NCI-H345 treated with DMSO at 0.1 percent for 48 hours (cell line): ENCODE measurements at regions not wholly inside any gene's neighbourhood (a gene's known extent, or its start where the extent isn't known, plus 50 kb on each side); places are given as distances from the start of the nearest gene placed in this dataset.
"Not testable (repeated sequence)": the region's sequence is repeated elsewhere in the genome, so short reads cannot be mapped to it uniquely, and the experiment has no call there.

ENCODE experiments used
- DNase-seq: peaks from one replicate; lab custom pipeline; 2025; ENCODE audit not compliant: unreplicated experiment; lab: John Stamatoyannopoulos, UW

- DNase-seq: no peak
These were observed 562.5 kb downstream of the MN1 start for GRCh38 chr22:27238935-27239510.

- DNase-seq: no peak
These were observed 562.0 kb downstream of the MN1 start for GRCh38 chr22:27239520-27239919.

- DNase-seq: no peak
These were observed 561.1 kb downstream of the MN1 start for GRCh38 chr22:27240298-27241075.

- no peak for DNase-seq
These were observed 559.9 kb downstream of the MN1 start for GRCh38 chr22:27241430-27242321.

- DNase-seq: no peak
These were observed 559.1 kb downstream of the MN1 start for GRCh38 chr22:27242474-27242873.

GRCh38 chr22:27242917-27243589 is 558.5 kb downstream of the MN1 start:
- DNase-seq: no peak

- DNase-seq: no peak
These were observed 557.2 kb downstream of the MN1 start for GRCh38 chr22:27244328-27244727.

GRCh38 chr22:27245056-27245455 is 556.5 kb downstream of the MN1 start:
- DNase-seq: no peak

- no peak for DNase-seq
These were observed 555.0 kb downstream of the MN1 start for GRCh38 chr22:27246558-27246957.

- DNase-seq: no peak
These were observed 553.7 kb downstream of the MN1 start for GRCh38 chr22:27247701-27248434.

GRCh38 chr22:27250418-27250817 is 551.1 kb downstream of the MN1 start:
- no peak for DNase-seq

- DNase-seq: no peak
These were observed 550.7 kb downstream of the MN1 start for GRCh38 chr22:27250886-27251285.

- no peak for DNase-seq
These were observed 550.0 kb downstream of the MN1 start for GRCh38 chr22:27251563-27251962.

GRCh38 chr22:27252282-27253049 is 549.1 kb downstream of the MN1 start:
- no peak for DNase-seq

- DNase-seq: no peak
These were observed 548.3 kb downstream of the MN1 start for GRCh38 chr22:27253108-27253902.

- not testable (repeated sequence) for DNase-seq
These were observed 547.5 kb downstream of the MN1 start for GRCh38 chr22:27254063-27254462.

- DNase-seq: no peak
These were observed 546.0 kb downstream of the MN1 start for GRCh38 chr22:27255580-27255979.

- DNase-seq: no peak
These were observed 543.6 kb downstream of the MN1 start for GRCh38 chr22:27257987-27258386.

- no peak for DNase-seq
These were observed 542.9 kb downstream of the MN1 start for GRCh38 chr22:27258616-27259172.
